C4-2B (cell line): ENCODE measurements at regions not wholly inside any gene's neighbourhood (a gene's known extent, or its start where the extent isn't known, plus 50 kb on each side); places are given as distances from the start of the nearest gene placed in this dataset.

Experiments used
- ZFX ChIP-seq: fragments of 450-650 bp; IDR thresholded peaks from 2 replicates; pipeline ENCODE4 v1.6.1; 2017
- TF ChIP-seq, protein P1 (sequence below): fragments of 450-650 bp; conservative IDR thresholded peaks from 2 replicates; pipeline ENCODE4 v1.5.1; 2017; ENCODE audit warnings: mild to moderate bottlenecking

DNA sequence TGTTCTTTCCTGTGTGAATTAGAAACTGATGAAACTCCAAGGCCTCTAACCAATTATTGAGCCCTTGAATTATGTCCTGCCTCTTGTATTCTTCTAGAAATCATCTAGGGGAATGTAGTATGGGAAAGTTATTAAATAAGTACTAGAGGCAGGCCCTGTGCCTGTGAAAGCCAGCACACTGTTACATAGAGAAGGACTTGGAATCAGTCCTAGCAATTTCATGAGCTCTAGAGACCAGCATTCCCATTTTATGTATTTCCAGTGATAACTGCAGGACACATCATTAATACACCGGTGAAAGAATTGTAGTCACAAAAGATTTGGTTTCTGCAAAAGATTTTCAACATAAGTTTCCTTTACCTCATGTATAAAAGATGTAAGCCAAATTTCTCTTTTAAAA is 168.5 kb upstream of the VLDLR start:
- TF ChIP-seq, protein P1, sequence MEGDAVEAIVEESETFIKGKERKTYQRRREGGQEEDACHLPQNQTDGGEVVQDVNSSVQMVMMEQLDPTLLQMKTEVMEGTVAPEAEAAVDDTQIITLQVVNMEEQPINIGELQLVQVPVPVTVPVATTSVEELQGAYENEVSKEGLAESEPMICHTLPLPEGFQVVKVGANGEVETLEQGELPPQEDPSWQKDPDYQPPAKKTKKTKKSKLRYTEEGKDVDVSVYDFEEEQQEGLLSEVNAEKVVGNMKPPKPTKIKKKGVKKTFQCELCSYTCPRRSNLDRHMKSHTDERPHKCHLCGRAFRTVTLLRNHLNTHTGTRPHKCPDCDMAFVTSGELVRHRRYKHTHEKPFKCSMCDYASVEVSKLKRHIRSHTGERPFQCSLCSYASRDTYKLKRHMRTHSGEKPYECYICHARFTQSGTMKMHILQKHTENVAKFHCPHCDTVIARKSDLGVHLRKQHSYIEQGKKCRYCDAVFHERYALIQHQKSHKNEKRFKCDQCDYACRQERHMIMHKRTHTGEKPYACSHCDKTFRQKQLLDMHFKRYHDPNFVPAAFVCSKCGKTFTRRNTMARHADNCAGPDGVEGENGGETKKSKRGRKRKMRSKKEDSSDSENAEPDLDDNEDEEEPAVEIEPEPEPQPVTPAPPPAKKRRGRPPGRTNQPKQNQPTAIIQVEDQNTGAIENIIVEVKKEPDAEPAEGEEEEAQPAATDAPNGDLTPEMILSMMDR = no peak
- no peak for TF ChIP-seq ZFX
